Astrocyte (in vitro differentiated cells and primary cell): ENCODE measurements at regions not wholly inside any gene's neighbourhood (a gene's known extent, or its start where the extent isn't known, plus 50 kb on each side); places are given as distances from the start of the nearest gene placed in this dataset.

Experiments
- DNase-seq: peaks from one replicate; pipeline ENCODE4 v3.0.0-alpha.2; 2010; ENCODE audit warnings: low read depth
- FAIRE-seq: peaks from 2 replicates; lab custom pipeline; 2011; peaks lifted over from hg19 to GRCh38; lab: Jason Lieb, UNC
- H2AFZ ChIP-seq: 2 replicates; pipeline ENCODE4 v1.6.0; 2012; ENCODE audit warnings: low read depth, low read length, inconsistent platforms
- H3K27ac ChIP-seq: 2 replicates; pipeline ENCODE4 v1.5.1; 2011; ENCODE audit warnings: low read depth, low read length, inconsistent platforms
- H3K27me3 ChIP-seq: 2 replicates; pipeline ENCODE4 v1.6.0; 2011; ENCODE audit warnings: low read length, inconsistent platforms; ENCODE audit not compliant: insufficient read depth
- H3K36me3 ChIP-seq: 2 replicates; pipeline ENCODE4 v1.5.1; 2011; ENCODE audit warnings: low read length, inconsistent platforms; ENCODE audit not compliant: insufficient read depth
- H3K4me1 ChIP-seq: 2 replicates; pipeline ENCODE4 v1.5.1; 2011; ENCODE audit warnings: low read length, inconsistent platforms; ENCODE audit not compliant: insufficient read depth
- H3K4me2 ChIP-seq: 2 replicates; pipeline ENCODE4 v1.6.0; 2012; ENCODE audit warnings: low read length, inconsistent platforms
- H3K4me3 ChIP-seq: 2 replicates; pipeline ENCODE4 v1.5.1; 2011; ENCODE audit warnings: low read depth, mild to moderate bottlenecking, low read length, inconsistent platforms; ENCODE audit not compliant: insufficient read depth
- H3K79me2 ChIP-seq: 2 replicates; pipeline ENCODE4 v1.6.0; 2012; ENCODE audit warnings: mild to moderate bottlenecking, low read length, inconsistent platforms; ENCODE audit not compliant: insufficient read depth
- H3K9ac ChIP-seq: 2 replicates; pipeline ENCODE4 v1.6.0; 2012; ENCODE audit warnings: mild to moderate bottlenecking, low read length, inconsistent platforms
- H3K9me3 ChIP-seq: 2 replicates; pipeline ENCODE4 v1.5.1; 2012; ENCODE audit warnings: low read depth, mild to moderate bottlenecking, low read length, inconsistent platforms; ENCODE audit not compliant: insufficient read depth
- H4K20me1 ChIP-seq: 2 replicates; pipeline ENCODE4 v1.6.0; 2012; ENCODE audit warnings: low read length, inconsistent platforms; ENCODE audit not compliant: insufficient read depth
- H3K27ac Mint-ChIP-seq: one replicate; pipeline ENCODE4 v1.8.0; 2021; ENCODE audit warnings: mild to moderate bottlenecking, mixed read lengths; ENCODE audit not compliant: unreplicated experiment
- H3K27me3 Mint-ChIP-seq: one replicate; pipeline ENCODE4 v1.8.0; 2021; ENCODE audit warnings: low read depth, mixed read lengths; ENCODE audit not compliant: unreplicated experiment
- H3K36me3 Mint-ChIP-seq: one replicate; pipeline ENCODE4 v1.8.0; 2021; ENCODE audit warnings: low read depth, mixed read lengths; ENCODE audit not compliant: unreplicated experiment
- H3K4me1 Mint-ChIP-seq: one replicate; pipeline ENCODE4 v1.8.0; 2021; ENCODE audit warnings: low read depth, mixed read lengths; ENCODE audit not compliant: unreplicated experiment
- H3K4me3 Mint-ChIP-seq: one replicate; pipeline ENCODE4 v1.8.0; 2021; ENCODE audit warnings: mild to moderate bottlenecking, moderate library complexity, mixed read lengths; ENCODE audit not compliant: unreplicated experiment
- H3K9me3 Mint-ChIP-seq: one replicate; pipeline ENCODE4 v1.8.0; 2021; ENCODE audit warnings: mild to moderate bottlenecking, mixed read lengths; ENCODE audit not compliant: unreplicated experiment
- CTCF ChIP-seq: IDR thresholded peaks from 2 replicates; pipeline ENCODE4 v1.5.1; 2011; ENCODE audit warnings: low read depth, mild to moderate bottlenecking, inconsistent platforms, low read length, moderate library complexity; ENCODE audit not compliant: insufficient read depth
- EZH2 ChIP-seq: IDR thresholded peaks from 2 replicates; pipeline ENCODE4 v1.6.1; 2012; ENCODE audit warnings: mild to moderate bottlenecking, low read length, inconsistent platforms; ENCODE audit not compliant: insufficient read depth

GRCh38 chr5:44178414-44178813 is 210.8 kb downstream of the FGF10 start:
- no peak overlapping the region for H3K4me3 ChIP-seq
- FAIRE-seq, result no peak
- H3K27ac Mint-ChIP-seq, result no peak overlapping the region

GRCh38 chr5:44167540-44167939 is 221.7 kb downstream of the FGF10 start:
- H2AFZ ChIP-seq, result no peak overlapping the region
- FAIRE-seq, result no peak
- H3K4me1 ChIP-seq, result no peaks in the 10 kb centered on the region
- H3K27me3 Mint-ChIP-seq, result peaks cover 8% of the 10 kb centered on the region
- H3K27me3 ChIP-seq, result no peaks in the 10 kb centered on the region
- H3K9ac ChIP-seq, result no peak overlapping the region
- no peak overlapping the region for H3K4me3 Mint-ChIP-seq
- no peaks in the 10 kb centered on the region for H3K36me3 Mint-ChIP-seq
- H3K79me2 ChIP-seq, result no peaks in the 10 kb centered on the region
- H3K27ac Mint-ChIP-seq, result no peak overlapping the region
- DNase-seq, result no peak
- no peaks in the 10 kb centered on the region for H4K20me1 ChIP-seq
- H3K9me3 ChIP-seq, result peaks cover 11% of the 10 kb centered on the region
- H3K4me2 ChIP-seq, result no peak overlapping the region
- TF ChIP-seq EZH2 (no peak), CTCF (no peak)
- H3K4me1 Mint-ChIP-seq, result no peaks in the 10 kb centered on the region
- H3K36me3 ChIP-seq, result no peaks in the 10 kb centered on the region
- no peak overlapping the region for H3K4me3 ChIP-seq
- no peak overlapping the region for H3K27ac ChIP-seq
- H3K9me3 Mint-ChIP-seq, result peaks cover 3% of the 10 kb centered on the region

More at GRCh38 chr5:44178414-44178813, 210.8 kb downstream of the FGF10 start:
- H3K36me3 ChIP-seq, result no peaks in the 10 kb centered on the region
- no peak for TF ChIP-seq CTCF
- TF ChIP-seq EZH2, result no peak
- H3K4me2 ChIP-seq, result no peak overlapping the region
- H3K4me1 Mint-ChIP-seq, result no peaks in the 10 kb centered on the region
- no peak for DNase-seq
- H2AFZ ChIP-seq, result no peak overlapping the region
- no peak overlapping the region for H3K27ac ChIP-seq
- no peak overlapping the region for H3K9ac ChIP-seq
- no peak overlapping the region for H3K4me3 Mint-ChIP-seq
- H3K9me3 ChIP-seq, result peaks cover 2% of the 10 kb centered on the region
- H3K9me3 Mint-ChIP-seq, result no peaks in the 10 kb centered on the region
- no peaks in the 10 kb centered on the region for H3K36me3 Mint-ChIP-seq
- no peaks in the 10 kb centered on the region for H3K27me3 ChIP-seq
- no peaks in the 10 kb centered on the region for H3K4me1 ChIP-seq
- no peaks in the 10 kb centered on the region for H3K27me3 Mint-ChIP-seq
- H3K79me2 ChIP-seq, result no peaks in the 10 kb centered on the region
- H4K20me1 ChIP-seq, result no peaks in the 10 kb centered on the region

- H3K36me3 ChIP-seq, result no peaks in the 10 kb centered on the region
- FAIRE-seq (no peak), DNase-seq (no peak)
- no peak overlapping the region for H3K4me3 ChIP-seq
- Mint-ChIP-seq H3K4me3 (no peak overlapping the region), H3K27me3 (no peaks in the 10 kb centered on the region), H3K27ac (no peak overlapping the region), H3K9me3 (peaks cover 3% of the 10 kb centered on the region), H3K4me1 (no peaks in the 10 kb centered on the region), H3K36me3 (no peaks in the 10 kb centered on the region)
- no peaks in the 10 kb centered on the region for H3K27me3 ChIP-seq
- no peaks in the 10 kb centered on the region for H3K79me2 ChIP-seq
- H2AFZ ChIP-seq, result no peak overlapping the region
- H3K27ac ChIP-seq, result no peak overlapping the region
- no peak overlapping the region for H3K9ac ChIP-seq
- H4K20me1 ChIP-seq, result no peaks in the 10 kb centered on the region
- H3K9me3 ChIP-seq, result peaks cover 2% of the 10 kb centered on the region
- H3K4me1 ChIP-seq, result no peaks in the 10 kb centered on the region
- H3K4me2 ChIP-seq, result no peak overlapping the region
- TF ChIP-seq CTCF (no peak), EZH2 (no peak)
Measured at GRCh38 chr5:44160369-44160768, 228.9 kb downstream of the FGF10 start.
